Glomerular visceral epithelial cell (primary cell): ENCODE measurements at regions not wholly inside any gene's neighbourhood (a gene's known extent, or its start where the extent isn't known, plus 50 kb on each side); places are given as distances from the start of the nearest gene placed in this dataset.

Experiments
- DNase-seq: peaks from one replicate; pipeline ENCODE4 v3.0.0-alpha.2; 2016; ENCODE audit errors: extremely low spot score

GRCh38 chr5:99133921-99134320 lies 205.1 kb upstream of the CHD1 start:
- DNase-seq = no peak

GRCh38 chr5:99129768-99130501 lies 201.1 kb upstream of the CHD1 start:
- no peak for DNase-seq

- no peak for DNase-seq
Observed at GRCh38 chr5:99122976-99123375, 194.2 kb upstream of the CHD1 start.

DNA sequence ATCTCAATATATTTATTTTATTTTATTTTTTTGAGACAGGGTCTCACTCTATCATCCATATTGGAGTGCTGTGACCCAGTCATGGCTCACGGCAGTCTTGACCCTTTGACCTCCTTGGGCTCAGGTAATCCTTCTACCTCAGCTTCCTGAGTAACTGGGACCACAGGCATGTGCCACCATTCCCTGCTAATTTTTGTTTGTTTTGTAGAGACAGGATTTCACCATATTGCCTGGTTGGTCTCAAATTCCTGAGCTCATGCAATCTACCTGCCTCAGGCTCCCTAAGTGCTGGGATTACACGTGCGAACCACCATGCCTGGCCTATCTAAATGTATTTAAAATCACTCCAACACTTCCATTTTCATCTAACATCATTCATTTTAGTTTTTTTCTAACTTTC lies 190.5 kb upstream of the CHD1 start:
- no peak for DNase-seq

- DNase-seq = no peak
Observed at GRCh38 chr5:99116526-99116925, 187.7 kb upstream of the CHD1 start.

DNA sequence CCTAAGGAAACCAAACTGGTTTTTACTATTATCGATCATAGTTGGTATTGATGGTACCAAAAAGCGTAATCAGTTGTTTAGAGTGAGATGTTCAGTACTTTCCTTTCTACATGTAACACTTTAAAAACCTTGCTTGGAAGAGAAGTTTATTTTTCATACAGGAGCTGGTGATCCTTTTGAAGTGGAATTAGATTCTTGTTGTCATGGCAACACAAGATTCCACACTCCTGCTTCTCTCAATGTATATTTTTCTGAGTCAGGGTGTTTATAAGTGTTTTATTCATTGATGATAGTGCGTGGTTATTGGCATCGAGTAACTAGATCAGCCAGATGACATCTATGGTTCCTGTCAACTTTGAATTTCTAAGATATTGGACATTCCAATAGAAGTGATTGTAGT lies 181.1 kb upstream of the CHD1 start:
- no peak for DNase-seq

DNA sequence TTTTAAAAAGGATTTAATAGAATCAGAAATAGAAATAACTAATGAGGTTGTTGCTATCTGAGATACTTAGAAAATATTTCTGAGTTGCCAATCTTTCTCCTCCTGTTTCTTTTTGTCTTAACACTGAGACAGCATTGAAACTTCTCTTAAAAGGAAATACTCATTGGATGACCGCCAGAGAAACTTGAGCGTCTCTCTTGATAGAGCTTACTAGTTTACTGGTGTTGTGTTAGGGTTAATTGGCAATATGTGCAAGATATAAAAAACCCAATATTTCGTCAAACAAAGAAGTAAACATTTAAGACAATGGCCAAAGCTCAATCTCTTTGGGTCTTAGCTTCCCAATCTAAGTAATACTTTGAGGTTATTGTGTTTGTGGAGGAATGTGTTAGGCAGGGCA lies 176.4 kb upstream of the CHD1 start:
- DNase-seq = no peak

- DNase-seq = peak; percentile 54
Observed at GRCh38 chr5:99104538-99105132, 175.8 kb upstream of the CHD1 start.

GRCh38 chr5:99102073-99102697 lies 173.4 kb upstream of the CHD1 start:
- DNase-seq = no peak

- DNase-seq = no peak
Observed at GRCh38 chr5:99099691-99100090, 170.9 kb upstream of the CHD1 start.

DNA sequence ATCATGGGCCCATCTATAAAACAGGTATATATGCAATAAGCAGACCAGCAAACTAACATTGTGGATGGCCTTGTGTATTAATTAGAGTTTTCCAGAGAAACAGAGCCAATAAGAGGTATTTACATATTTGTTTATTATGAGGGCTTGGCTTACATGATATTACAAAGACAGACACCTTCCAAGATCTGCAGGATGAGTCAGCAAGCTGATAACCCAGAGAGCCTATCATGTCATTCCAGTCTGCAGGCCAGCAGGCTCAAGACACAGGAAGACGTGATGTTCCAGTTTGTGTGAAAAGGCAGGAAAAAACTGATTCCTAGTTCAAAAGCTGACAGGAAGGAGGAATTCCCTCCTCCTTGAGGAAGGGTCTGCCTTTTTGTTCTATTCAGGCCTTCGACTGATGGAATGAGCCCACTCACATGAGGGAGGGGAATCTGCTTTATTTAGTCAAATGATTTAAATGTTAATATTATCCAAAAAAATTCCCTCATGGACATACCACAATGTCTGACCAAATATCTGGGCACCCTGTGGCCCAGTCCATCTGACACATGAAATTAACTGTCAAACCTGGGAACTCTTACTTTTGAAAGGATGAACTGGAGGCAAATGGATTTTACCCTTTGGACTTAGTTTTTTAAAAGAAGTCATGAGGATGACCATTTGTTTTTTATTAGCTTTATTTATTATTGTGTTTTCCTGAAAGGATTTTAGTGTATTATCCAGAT lies 161.2 kb upstream of the CHD1 start:
- DNase-seq = no peak

- DNase-seq = no peak
Observed at GRCh38 chr5:99088309-99088708, 159.5 kb upstream of the CHD1 start.

- no peak for DNase-seq
Observed at GRCh38 chr5:99083197-99083596, 154.4 kb upstream of the CHD1 start.

GRCh38 chr5:99081711-99082110 lies 152.9 kb upstream of the CHD1 start:
- no peak for DNase-seq

DNA sequence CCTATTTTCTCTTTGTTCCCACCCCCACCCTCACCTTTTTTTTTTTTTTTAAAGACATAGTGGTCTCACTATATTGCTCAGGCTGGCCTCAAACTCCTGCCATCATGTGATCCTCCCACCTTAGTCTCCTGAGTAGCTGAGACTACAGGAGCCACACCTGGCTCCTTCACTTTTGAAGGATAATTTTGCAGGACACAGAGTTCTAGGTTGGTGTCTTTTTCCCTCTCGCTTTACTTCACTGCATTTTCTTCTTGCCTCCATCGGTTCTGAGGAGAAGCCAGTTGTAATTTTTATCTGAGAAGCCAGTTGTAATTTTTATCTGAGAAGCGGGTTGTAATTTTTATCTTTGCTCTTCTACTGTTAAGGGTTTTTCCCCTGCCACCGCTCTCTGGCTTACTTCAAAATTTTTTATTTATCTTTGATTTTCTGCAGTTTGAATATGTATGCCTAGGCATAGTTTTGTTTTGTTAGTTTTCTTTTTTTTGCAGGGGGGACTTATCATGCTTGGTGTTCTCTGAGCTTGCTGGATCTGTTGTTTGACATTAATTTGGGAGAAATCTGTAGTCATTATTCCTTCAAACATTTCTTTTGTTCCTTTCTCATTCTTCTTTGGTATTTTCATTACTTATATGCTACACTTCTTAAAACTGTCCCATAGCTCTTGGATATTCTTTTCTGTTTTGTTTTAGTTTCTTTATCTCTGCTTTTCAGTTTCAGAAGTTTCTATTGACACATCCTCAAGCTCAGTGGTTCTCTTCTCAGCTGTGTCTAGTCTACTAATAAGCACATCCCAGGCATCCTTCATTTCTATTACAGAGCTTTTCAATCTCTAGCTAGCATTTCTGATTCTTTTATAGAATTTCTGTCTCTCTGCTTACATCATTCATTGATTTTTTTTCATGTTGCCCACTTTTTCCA lies 148.2 kb upstream of the CHD1 start:
- no peak for DNase-seq

GRCh38 chr5:99072846-99073245 lies 144.0 kb upstream of the CHD1 start:
- no peak for DNase-seq

GRCh38 chr5:99070822-99071221 lies 142.0 kb upstream of the CHD1 start:
- no peak for DNase-seq

GRCh38 chr5:99070362-99070761 lies 141.6 kb upstream of the CHD1 start:
- no peak for DNase-seq

GRCh38 chr5:99068944-99069650 lies 140.3 kb upstream of the CHD1 start:
- DNase-seq = no peak

DNA sequence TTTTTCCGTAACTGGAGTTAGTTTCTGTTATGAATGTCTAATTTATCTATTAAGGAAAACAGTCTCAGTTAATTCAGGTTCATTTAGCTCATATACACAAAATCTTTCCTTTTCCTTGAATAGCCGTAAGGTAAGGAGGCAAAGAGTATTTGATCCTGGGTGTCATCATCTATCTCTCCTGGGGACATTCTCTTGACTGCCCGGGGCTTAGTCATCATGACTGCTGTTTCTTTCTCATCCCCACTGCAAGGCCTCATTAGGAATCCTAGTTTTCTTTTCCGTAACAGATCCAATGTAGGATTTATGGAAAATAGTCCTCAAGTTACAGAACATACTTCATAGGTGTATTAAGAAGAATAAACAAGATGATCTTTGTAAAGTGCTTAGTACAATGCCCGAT lies 134.9 kb upstream of the CHD1 start:
- no peak for DNase-seq

- peak; percentile 41 for DNase-seq
Observed at GRCh38 chr5:99061711-99062110, 132.9 kb upstream of the CHD1 start.
